ENCODE measurements at regions not wholly inside any gene's neighbourhood (a gene's known extent, or its start where the extent isn't known, plus 50 kb on each side); places are given as distances from the start of the nearest gene placed in this dataset.

GRCh38 chr2:163198007-163198406 lies 359.4 kb upstream of the KCNH7 start:
- no peak for DNase-seq (ENCODE audit: low read depth)
- H3K4me3 ChIP-seq (ENCODE audit: low read depth, low read length) = no peak overlapping the region
- no peak for TF ChIP-seq CTCF (IDR thresholded peaks at IDR 0.05; ENCODE audit: low read depth, low read length, missing control alignments)

- DNase-seq (ENCODE audit: low read depth) = no peak
- H3K4me3 ChIP-seq (ENCODE audit: low read depth, low read length) = no peak overlapping the region
- TF ChIP-seq CTCF (IDR thresholded peaks at IDR 0.05; ENCODE audit: low read depth, low read length, missing control alignments) = peak; percentile 42
Observed at GRCh38 chr2:163191372-163191771, 352.8 kb upstream of the KCNH7 start.

GRCh38 chr2:163187995-163188655 lies 349.6 kb upstream of the KCNH7 start:
- no peak for DNase-seq (ENCODE audit: low read depth)
- no peak overlapping the region for H3K4me3 ChIP-seq (ENCODE audit: low read depth, low read length)
- TF ChIP-seq CTCF (IDR thresholded peaks at IDR 0.05; ENCODE audit: low read depth, low read length, missing control alignments) = no peak

GRCh38 chr2:163187119-163187518 lies 348.6 kb upstream of the KCNH7 start:
- no peak for DNase-seq (ENCODE audit: low read depth)
- no peak overlapping the region for H3K4me3 ChIP-seq (ENCODE audit: low read depth, low read length)
- TF ChIP-seq CTCF (IDR thresholded peaks at IDR 0.05; ENCODE audit: low read depth, low read length, missing control alignments) = no peak

- no peak for DNase-seq (ENCODE audit: low read depth)
- TF ChIP-seq CTCF (IDR thresholded peaks at IDR 0.05; ENCODE audit: low read depth, low read length, missing control alignments) = no peak
- no peak overlapping the region for H3K4me3 ChIP-seq (ENCODE audit: low read depth, low read length)
Observed at GRCh38 chr2:163185160-163185559, 346.6 kb upstream of the KCNH7 start.

- no peak for DNase-seq (ENCODE audit: low read depth)
- H3K4me3 ChIP-seq (ENCODE audit: low read depth, low read length) = no peak overlapping the region
- TF ChIP-seq CTCF (IDR thresholded peaks at IDR 0.05; ENCODE audit: low read depth, low read length, missing control alignments) = peak; percentile 38
Observed at GRCh38 chr2:163182764-163183354, 344.3 kb upstream of the KCNH7 start.

GRCh38 chr2:163177592-163177991 lies 339.0 kb upstream of the KCNH7 start:
- no peak for TF ChIP-seq CTCF (IDR thresholded peaks at IDR 0.05; ENCODE audit: low read depth, low read length, missing control alignments)
- no peak for DNase-seq (ENCODE audit: low read depth)
- no peak overlapping the region for H3K4me3 ChIP-seq (ENCODE audit: low read depth, low read length)
